ENCODE measurements at regions not wholly inside any gene's neighbourhood (a gene's known extent, or its start where the extent isn't known, plus 50 kb on each side); places are given as distances from the start of the nearest gene placed in this dataset.

- no peaks in the 10 kb centered on the region for H3K4me1 ChIP-seq (ENCODE audit: control insufficient read depth, low read length)
- H3K9me2 ChIP-seq (replicated peaks; ENCODE audit: control insufficient read depth, low read length) = no peaks in the 10 kb centered on the region
- H3K79me2 ChIP-seq (ENCODE audit: control insufficient read depth, low read length) = no peaks in the 10 kb centered on the region
- H3K4me2 ChIP-seq (ENCODE audit: low read length) = no peak overlapping the region
- H3F3A ChIP-seq (ENCODE audit: control insufficient read depth, insufficient read depth) = no peaks in the 10 kb centered on the region
- no peaks in the 10 kb centered on the region for H4K20me1 ChIP-seq (ENCODE audit: control insufficient read depth, insufficient read depth, low read depth, low read length)
- no peak overlapping the region for H3K4me3 ChIP-seq (ENCODE audit: low read length)
- TF ChIP-seq CTCF (IDR thresholded peaks at IDR 0.05; ENCODE audit: low read depth, low read length, poor library complexity, severe bottlenecking) (no peak), EZH2phosphoT487 (IDR thresholded peaks at IDR 0.05; ENCODE audit: borderline replicate concordance, low read length) (no peak)
- no peak overlapping the region for H3K27ac ChIP-seq (ENCODE audit: low read depth, low read length)
- H3K36me3 ChIP-seq (ENCODE audit: control insufficient read depth, low read length) = no peaks in the 10 kb centered on the region
- no peaks in the 10 kb centered on the region for H3K27me3 ChIP-seq (ENCODE audit: control insufficient read depth, low read length)
- H3K9me3 ChIP-seq (ENCODE audit: control insufficient read depth, insufficient read depth, low read length) = no peaks in the 10 kb centered on the region
Measured at GRCh38 chr3:182445576-182445975, 347.7 kb upstream of the ATP11B start.

- Histone ChIP-seq H4K20me1 (ENCODE audit: control insufficient read depth, insufficient read depth, low read depth, low read length) (no peaks in the 10 kb centered on the region), H3K27ac (ENCODE audit: low read depth, low read length) (no peak overlapping the region), H3K9me2 (replicated peaks; ENCODE audit: control insufficient read depth, low read length) (no peaks in the 10 kb centered on the region), H3K36me3 (ENCODE audit: control insufficient read depth, low read length) (no peaks in the 10 kb centered on the region), H3K4me1 (ENCODE audit: control insufficient read depth, low read length) (no peaks in the 10 kb centered on the region), H3K4me2 (ENCODE audit: low read length) (no peak overlapping the region), H3K4me3 (ENCODE audit: low read length) (no peak overlapping the region), H3K27me3 (ENCODE audit: control insufficient read depth, low read length) (no peaks in the 10 kb centered on the region), H3F3A (ENCODE audit: control insufficient read depth, insufficient read depth) (no peaks in the 10 kb centered on the region), H3K79me2 (ENCODE audit: control insufficient read depth, low read length) (no peaks in the 10 kb centered on the region), H3K9me3 (ENCODE audit: control insufficient read depth, insufficient read depth, low read length) (no peaks in the 10 kb centered on the region)
- TF ChIP-seq CTCF (IDR thresholded peaks at IDR 0.05; ENCODE audit: low read depth, low read length, poor library complexity, severe bottlenecking) (no peak), EZH2phosphoT487 (IDR thresholded peaks at IDR 0.05; ENCODE audit: borderline replicate concordance, low read length) (no peak)
Measured at GRCh38 chr3:182450942-182451787, 342.1 kb upstream of the ATP11B start.

- H3K9me2 ChIP-seq (replicated peaks; ENCODE audit: control insufficient read depth, low read length) = no peaks in the 10 kb centered on the region
- H3K79me2 ChIP-seq (ENCODE audit: control insufficient read depth, low read length) = no peaks in the 10 kb centered on the region
- no peaks in the 10 kb centered on the region for H3K9me3 ChIP-seq (ENCODE audit: control insufficient read depth, insufficient read depth, low read length)
- H3K4me2 ChIP-seq (ENCODE audit: low read length) = no peak overlapping the region
- H3K36me3 ChIP-seq (ENCODE audit: control insufficient read depth, low read length) = no peaks in the 10 kb centered on the region
- H4K20me1 ChIP-seq (ENCODE audit: control insufficient read depth, insufficient read depth, low read depth, low read length) = no peaks in the 10 kb centered on the region
- no peak overlapping the region for H3K4me3 ChIP-seq (ENCODE audit: low read length)
- no peaks in the 10 kb centered on the region for H3F3A ChIP-seq (ENCODE audit: control insufficient read depth, insufficient read depth)
- no peaks in the 10 kb centered on the region for H3K4me1 ChIP-seq (ENCODE audit: control insufficient read depth, low read length)
- no peaks in the 10 kb centered on the region for H3K27me3 ChIP-seq (ENCODE audit: control insufficient read depth, low read length)
- no peak overlapping the region for H3K27ac ChIP-seq (ENCODE audit: low read depth, low read length)
- no peak for TF ChIP-seq EZH2phosphoT487 (IDR thresholded peaks at IDR 0.05; ENCODE audit: borderline replicate concordance, low read length)
- TF ChIP-seq CTCF (IDR thresholded peaks at IDR 0.05; ENCODE audit: low read depth, low read length, poor library complexity, severe bottlenecking) = no peak
Measured at GRCh38 chr3:182451871-182452270, 341.4 kb upstream of the ATP11B start.
